Stomach (tissue), 8 donors: ENCODE measurements at regions not wholly inside any gene's neighbourhood (a gene's known extent, or its start where the extent isn't known, plus 50 kb on each side); places are given as distances from the start of the nearest gene placed in this dataset.

ENCODE experiments used
- DNase-seq, 2 donors: peaks; one replicate each; pipeline versions ENCODE4 v3.0.0 to v3.0.0-alpha.2; 2013 to 2019
- H3K27ac ChIP-seq, 5 donors: fragments of 200-600 bp in 4 of 5; sonication (generic) in 4 of 5; one replicate each; pipeline ENCODE4 v1.5.1; 2013 to 2019; ENCODE audit warnings: mild to moderate bottlenecking in 1 of 5, moderate library complexity in 1 of 5
- H3K27me3 ChIP-seq, 3 donors: fragments of 200-600 bp; sonication (generic); one replicate each; pipeline ENCODE4 v1.5.1; 2017 to 2019; ENCODE audit warnings: mixed run types in 1 of 3
- H3K36me3 ChIP-seq, 4 donors: fragments of 200-600 bp; sonication (generic); 1 replicate in 3 of 4; 2 replicates in 1 of 4; pipeline ENCODE4 v1.5.1; 2016 to 2019
- H3K4me1 ChIP-seq, 4 donors: fragments of 200-600 bp; sonication (generic); one replicate each; pipeline ENCODE4 v1.5.1; 2016 to 2019
- H3K4me3 ChIP-seq, 4 donors: fragments of 200-600 bp; sonication (generic) in 3 of 4; one replicate each; pipeline ENCODE4 v1.5.1; 2016 to 2019; ENCODE audit warnings: mild to moderate bottlenecking in 1 of 4
- H3K9me3 ChIP-seq, 4 donors: fragments of 200-600 bp; sonication (generic); one replicate each; pipeline ENCODE4 v1.5.1; 2016 to 2019
- CTCF ChIP-seq, 7 experiments: fragments of 450-650 bp in 4 of 7; fragments of 200-600 bp in 3 of 7; sonication (generic) in 3 of 7; IDR thresholded peaks; one replicate each; pipeline ENCODE4 v1.5.1; 2016 to 2019; ENCODE audit warnings: antibody characterized with exemption in 7 of 7, control low read depth in 2 of 7, mild to moderate bottlenecking in 1 of 7
- EP300 ChIP-seq: sonication (generic); formaldehyde crosslinking; IDR thresholded peaks from one replicate; pipeline ENCODE4 v1.6.1; 2017; ENCODE audit warnings: antibody characterized with exemption
- POLR2A ChIP-seq, 4 donors: fragments of 450-650 bp; IDR thresholded peaks; one replicate each; pipeline ENCODE4 v1.6.1; 2016; ENCODE audit warnings: antibody characterized with exemption in 4 of 4, control low read depth in 2 of 4, mild to moderate bottlenecking in 1 of 4, moderate library complexity in 1 of 4
- POLR2AphosphoS5 ChIP-seq, 3 donors: sonication (generic); formaldehyde crosslinking; IDR thresholded peaks; one replicate each; pipeline ENCODE4 v1.6.1; 2016; ENCODE audit warnings: antibody characterized with exemption in 3 of 3
- WGBS, 5 donors: extraction: QIAGEN DNeasy Blood & Tissue Kit in 3 of 5; methylation state at CpG; one replicate each; pipeline versions ENCODE4 v1.1.5 to v1.1.7; 2013 to 2018; 5-methylcytosine and 5-hydroxymethylcytosine counted together
- intact Hi-C: fragments of 100-400 bp; cut with DNase I; formaldehyde crosslinking; loops from one replicate; pipeline ENCODE4 v1.15.1; 2023; ENCODE audit warnings: low total_unique reads
- donor health status: healthy with polysubstance abuse.
- donor health status: Bipolar disorder and iron deficiency.
- donor health status: healthy.

GRCh38 chr1:162966613-162967012 lies 102.5 kb upstream of the RGS4 start:
- WGBS, 5 donors: 38 to 79% (median 60%) methylated on average over 1 of the region's 1 CpG
- Histone ChIP-seq H3K27me3 (no peaks in the 10 kb centered on the region), H3K27ac (no peak overlapping the region), H3K4me3 (no peak overlapping the region), H3K4me1 (no peaks in the 10 kb centered on the region), H3K36me3 (no peaks in the 10 kb centered on the region), H3K9me3 (peaks cover 0 to 8% (median 0%) of the 10 kb centered on the region in 4 donors)
- DNase-seq: no peak
- TF ChIP-seq POLR2A (IDR thresholded peaks at IDR 0.05) (no peak), CTCF (IDR thresholded peaks at IDR 0.05) (no peak), POLR2AphosphoS5 (IDR thresholded peaks at IDR 0.05) (no peak), EP300 (no peak)
- intact Hi-C loops: no loop called here

GRCh38 chr1:162964901-162965300 lies 103.9 kb upstream of the CCDC190 start:
- DNase-seq: no peak
- H3K36me3 ChIP-seq: no peaks in the 10 kb centered on the region
- H3K9me3 ChIP-seq: peaks cover 0 to 8% (median 0%) of the 10 kb centered on the region in 4 donors
- TF ChIP-seq POLR2A (IDR thresholded peaks at IDR 0.05) (no peak), CTCF (IDR thresholded peaks at IDR 0.05) (no peak), POLR2AphosphoS5 (IDR thresholded peaks at IDR 0.05) (no peak), EP300 (no peak)
- intact Hi-C loops: no loop called here
- no peak overlapping the region for H3K4me3 ChIP-seq
- 26 to 37% (median 32%) methylated on average over 3 of the region's 3 CpGs for WGBS, 5 donors
- H3K27ac ChIP-seq: no peak overlapping the region
- H3K4me1 ChIP-seq: no peaks in the 10 kb centered on the region
- no peaks in the 10 kb centered on the region for H3K27me3 ChIP-seq

- DNase-seq: no peak
- Histone ChIP-seq H3K27ac (no peak overlapping the region), H3K4me3 (no peak overlapping the region), H3K36me3 (no peaks in the 10 kb centered on the region), H3K4me1 (no peaks in the 10 kb centered on the region), H3K9me3 (no peaks in the 10 kb centered on the region), H3K27me3 (no peaks in the 10 kb centered on the region)
- 69 to 77% (median 75%) methylated on average over 2 of the region's 2 CpGs for WGBS, 5 donors
- TF ChIP-seq POLR2A (IDR thresholded peaks at IDR 0.05) (no peak), POLR2AphosphoS5 (IDR thresholded peaks at IDR 0.05) (no peak), EP300 (no peak), CTCF (IDR thresholded peaks at IDR 0.05) (no peak)
- intact Hi-C loops: no loop called here
Observed at GRCh38 chr1:162956922-162957321, 95.9 kb upstream of the CCDC190 start.

- Histone ChIP-seq H3K36me3 (no peaks in the 10 kb centered on the region), H3K4me3 (no peak overlapping the region), H3K9me3 (no peaks in the 10 kb centered on the region), H3K27ac (no peak overlapping the region), H3K27me3 (no peaks in the 10 kb centered on the region), H3K4me1 (no peaks in the 10 kb centered on the region)
- no peak for DNase-seq
- 91 to 99% (median 96%) methylated on average over 4 of the region's 4 CpGs for WGBS, 5 donors
- TF ChIP-seq CTCF (IDR thresholded peaks at IDR 0.05) (no peak), POLR2A (IDR thresholded peaks at IDR 0.05) (no peak), POLR2AphosphoS5 (IDR thresholded peaks at IDR 0.05) (no peak), EP300 (no peak)
- intact Hi-C loops: no loop called here
Observed at GRCh38 chr1:162954824-162955223, 93.8 kb upstream of the CCDC190 start.
